ENCODE measurements at regions not wholly inside any gene's neighbourhood (a gene's known extent, or its start where the extent isn't known, plus 50 kb on each side); places are given as distances from the start of the nearest gene placed in this dataset.
"Not testable (repeated sequence)": the region's sequence is repeated elsewhere in the genome, so short reads cannot be mapped to it uniquely, and the experiment has no call there.

- H3K27me3 Mint-ChIP-seq (ENCODE audit: low read depth): no peaks in the 10 kb centered on the region
- H3K36me3 Mint-ChIP-seq (ENCODE audit: low read depth): no peaks in the 10 kb centered on the region
- H3K9me3 Mint-ChIP-seq: peaks cover 29% of the 10 kb centered on the region
Measured at GRCh38 chr16:7791028-7791590, 458.5 kb downstream of the RBFOX1 start.

GRCh38 chr16:7775072-7775488, 442.4 kb downstream of the RBFOX1 start:
- no peak for DNase-seq (ENCODE audit: low spot score)
- intact Hi-C loops (cut with micrococcal nuclease): no loop called here
- no peak overlapping the region for H3K4me3 Mint-ChIP-seq (ENCODE audit: low read depth)
- no peak overlapping the region for H3K27ac Mint-ChIP-seq
- H3K36me3 Mint-ChIP-seq (ENCODE audit: low read depth): no peaks in the 10 kb centered on the region
- H3K9me3 Mint-ChIP-seq: peaks cover 67% of the 10 kb centered on the region
- no peaks in the 10 kb centered on the region for H3K27me3 Mint-ChIP-seq (ENCODE audit: low read depth)
- no peaks in the 10 kb centered on the region for H3K4me1 Mint-ChIP-seq (ENCODE audit: low read depth)

More at GRCh38 chr16:7791028-7791590, 458.5 kb downstream of the RBFOX1 start:
- DNase-seq (ENCODE audit: low spot score): no peak
- Mint-ChIP-seq H3K4me3 (ENCODE audit: low read depth) (no peak overlapping the region), H3K27ac (no peak overlapping the region), H3K4me1 (ENCODE audit: low read depth) (no peaks in the 10 kb centered on the region)
- intact Hi-C loops (cut with micrococcal nuclease): no loop called here

GRCh38 chr16:7772722-7773121, 440.1 kb downstream of the RBFOX1 start:
- Mint-ChIP-seq H3K4me1 (ENCODE audit: low read depth) (no peaks in the 10 kb centered on the region), H3K27ac (no peak overlapping the region), H3K4me3 (ENCODE audit: low read depth) (no peak overlapping the region), H3K27me3 (ENCODE audit: low read depth) (no peaks in the 10 kb centered on the region), H3K9me3 (peaks cover 55% of the 10 kb centered on the region), H3K36me3 (ENCODE audit: low read depth) (no peaks in the 10 kb centered on the region)
- intact Hi-C loops (cut with micrococcal nuclease): no loop called here
- no peak for DNase-seq (ENCODE audit: low spot score)

GRCh38 chr16:7769091-7769490, 436.4 kb downstream of the RBFOX1 start:
- H3K9me3 Mint-ChIP-seq: peaks cover 46% of the 10 kb centered on the region
- H3K27ac Mint-ChIP-seq: not testable (repeated sequence)

GRCh38 chr16:7765079-7765550, 432.5 kb downstream of the RBFOX1 start:
- DNase-seq (ENCODE audit: low spot score): no peak
- intact Hi-C loops (cut with micrococcal nuclease): no loop called here
- Mint-ChIP-seq H3K27ac (no peak overlapping the region), H3K27me3 (ENCODE audit: low read depth) (no peaks in the 10 kb centered on the region), H3K4me1 (ENCODE audit: low read depth) (no peaks in the 10 kb centered on the region), H3K9me3 (peaks cover 43% of the 10 kb centered on the region), H3K36me3 (ENCODE audit: low read depth) (no peaks in the 10 kb centered on the region), H3K4me3 (ENCODE audit: low read depth) (no peak overlapping the region)

More at GRCh38 chr16:7769091-7769490, 436.4 kb downstream of the RBFOX1 start:
- H3K36me3 Mint-ChIP-seq (ENCODE audit: low read depth); intact Hi-C loops (cut with micrococcal nuclease); H3K4me1 Mint-ChIP-seq (ENCODE audit: low read depth); H3K4me3 Mint-ChIP-seq (ENCODE audit: low read depth); DNase-seq (ENCODE audit: low spot score); H3K27me3 Mint-ChIP-seq (ENCODE audit: low read depth): not testable (repeated sequence)

DNA sequence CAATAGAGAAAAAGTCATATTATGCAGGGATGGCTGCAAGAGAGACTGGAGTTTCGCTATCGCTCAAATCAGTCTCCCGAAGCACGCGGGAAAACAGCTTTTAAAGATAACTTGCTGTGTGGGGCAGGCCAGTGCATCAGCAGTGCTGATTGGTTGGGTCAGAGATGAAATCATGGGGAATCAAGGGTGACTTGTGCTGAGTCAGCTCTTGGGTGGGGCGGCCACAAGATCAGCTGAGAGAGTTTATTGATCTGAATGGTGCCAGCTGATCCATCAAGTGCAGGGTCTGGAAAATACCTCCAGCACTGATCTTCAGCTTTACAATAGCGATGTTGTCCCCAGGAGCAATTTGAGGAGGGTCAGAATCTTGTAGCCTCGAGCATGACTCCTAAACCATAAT, 430.5 kb downstream of the RBFOX1 start:
- H3K27ac Mint-ChIP-seq: no peak overlapping the region
- H3K9me3 Mint-ChIP-seq: peaks cover 42% of the 10 kb centered on the region
- no peaks in the 10 kb centered on the region for H3K27me3 Mint-ChIP-seq (ENCODE audit: low read depth)
- DNase-seq (ENCODE audit: low spot score): no peak
- H3K4me3 Mint-ChIP-seq (ENCODE audit: low read depth): no peak overlapping the region
- intact Hi-C loops (cut with micrococcal nuclease): no loop called here
- no peaks in the 10 kb centered on the region for H3K36me3 Mint-ChIP-seq (ENCODE audit: low read depth)
- H3K4me1 Mint-ChIP-seq (ENCODE audit: low read depth): no peaks in the 10 kb centered on the region

Data from activated T-helper 2 cell treated with anti-CD3 and anti-CD28 coated beads, Interferon-gamma antibody, Interleukin-2, Interleukin-4, amounts not matched to agents 10 μg/mL and 5 μg/mL and 100 μg/mL, durations not matched to agents 14 hours and 24 hours and 36 hours (primary cell).